ENCODE measurements at regions not wholly inside any gene's neighbourhood (a gene's known extent, or its start where the extent isn't known, plus 50 kb on each side); places are given as distances from the start of the nearest gene placed in this dataset.

GRCh38 chr4:38230121-38230801 is 270.1 kb downstream of the PTTG2 start:
- no peak for DNase-seq

- no peak for DNase-seq
Observed at GRCh38 chr4:38230821-38231563, 270.8 kb downstream of the PTTG2 start.

GRCh38 chr4:38231626-38232025 is 271.4 kb downstream of the PTTG2 start:
- no peak for DNase-seq

GRCh38 chr4:38232741-38233140 is 272.5 kb downstream of the PTTG2 start:
- DNase-seq = no peak

- DNase-seq = no peak
Observed at GRCh38 chr4:38233727-38234480, 273.7 kb downstream of the PTTG2 start.

- no peak for DNase-seq
Observed at GRCh38 chr4:38235354-38235753, 275.2 kb downstream of the PTTG2 start.

GRCh38 chr4:38236003-38236402 is 275.8 kb downstream of the PTTG2 start:
- no peak for DNase-seq

- DNase-seq = no peak
Observed at GRCh38 chr4:38236503-38236902, 276.3 kb downstream of the PTTG2 start.

GRCh38 chr4:38237139-38237538 is 276.9 kb downstream of the PTTG2 start:
- DNase-seq = no peak

- no peak for DNase-seq
Observed at GRCh38 chr4:38241541-38241940, 281.3 kb downstream of the PTTG2 start.

GRCh38 chr4:38242101-38242500 is 281.9 kb downstream of the PTTG2 start:
- no peak for DNase-seq

- no peak for DNase-seq
Observed at GRCh38 chr4:38242822-38243387, 282.7 kb downstream of the PTTG2 start.

- no peak for DNase-seq
Observed at GRCh38 chr4:38243388-38244053, 283.3 kb downstream of the PTTG2 start.

- DNase-seq = no peak
Observed at GRCh38 chr4:38254825-38255224, 294.6 kb downstream of the PTTG2 start.

GRCh38 chr4:38255572-38255971 is 295.4 kb downstream of the PTTG2 start:
- no peak for DNase-seq

- peak in 34 of 51 donors; percentile 9 to 85 (median 54) for DNase-seq
Observed at GRCh38 chr4:38266616-38267015, 306.4 kb downstream of the PTTG2 start.

- no peak for DNase-seq
Observed at GRCh38 chr4:38268108-38268820, 308.1 kb downstream of the PTTG2 start.

GRCh38 chr4:38268837-38269236 is 308.6 kb downstream of the PTTG2 start:
- DNase-seq = no peak

GRCh38 chr4:38273407-38273806 is 313.2 kb downstream of the PTTG2 start:
- peak in 5 of 51 donors; percentile 4 to 21 (median 13) for DNase-seq

GRCh38 chr4:38275331-38276100 is 315.3 kb downstream of the PTTG2 start:
- DNase-seq = no peak
